Trophoblast cell (in vitro differentiated cells and primary cell): ENCODE measurements at regions not wholly inside any gene's neighbourhood (a gene's known extent, or its start where the extent isn't known, plus 50 kb on each side); places are given as distances from the start of the nearest gene placed in this dataset.

Source experiments
- DNase-seq, 2 donors: peaks; one replicate each; pipeline ENCODE4 v3.0.0-alpha.2; 2016
- H2AFZ ChIP-seq: 2 replicates; pipeline ENCODE4 v1.6.1; 2013; ENCODE audit warnings: low read length, moderate library complexity, mild to moderate bottlenecking; ENCODE audit not compliant: insufficient read depth, poor library complexity
- H2AK5ac ChIP-seq: 2 replicates; pipeline ENCODE4 v1.6.1; 2013; ENCODE audit warnings: mild to moderate bottlenecking, low read length
- H2BK120ac ChIP-seq: 2 replicates; pipeline ENCODE4 v1.6.1; 2013; ENCODE audit warnings: low read length, mild to moderate bottlenecking, moderate library complexity; ENCODE audit not compliant: insufficient read depth, poor library complexity
- H2BK12ac ChIP-seq: 2 replicates; pipeline ENCODE4 v1.6.1; 2013; ENCODE audit warnings: mild to moderate bottlenecking, low read length, moderate library complexity
- H2BK5ac ChIP-seq: 2 replicates; pipeline ENCODE4 v1.6.1; 2013; ENCODE audit warnings: low read length, low read depth, moderate library complexity, mild to moderate bottlenecking; ENCODE audit not compliant: poor library complexity
- H3K14ac ChIP-seq: 2 replicates; pipeline ENCODE4 v1.6.1; 2013; ENCODE audit warnings: mild to moderate bottlenecking, low read length
- H3K18ac ChIP-seq: 2 replicates; pipeline ENCODE4 v1.6.1; 2013; ENCODE audit warnings: mild to moderate bottlenecking, low read length
- H3K23ac ChIP-seq: 2 replicates; pipeline ENCODE4 v1.6.1; 2013; ENCODE audit warnings: low read length
- H3K27ac ChIP-seq: 2 replicates; pipeline ENCODE4 v1.5.1; 2013; ENCODE audit warnings: low read depth, mild to moderate bottlenecking, inconsistent platforms, low read length, moderate library complexity
- H3K27me3 ChIP-seq: 2 replicates; pipeline ENCODE4 v1.6.1; 2013; ENCODE audit warnings: inconsistent platforms, mild to moderate bottlenecking, low read length, moderate library complexity; ENCODE audit not compliant: insufficient read depth
- H3K36me3 ChIP-seq, 2 experiments: 1 replicate in 1 of 2; 2 replicates in 1 of 2; pipeline ENCODE4 v1.6.1; 2013; ENCODE audit warnings: low read length in 2 of 2, mild to moderate bottlenecking in 2 of 2, moderate library complexity in 1 of 2; ENCODE audit not compliant: insufficient read depth in 2 of 2, control insufficient read depth in 1 of 2
- H3K4ac ChIP-seq: 2 replicates; pipeline ENCODE4 v1.6.1; 2013; ENCODE audit warnings: low read depth, mild to moderate bottlenecking, low read length, moderate library complexity
- H3K4me1 ChIP-seq, 2 experiments: 1 replicate in 1 of 2; 2 replicates in 1 of 2; pipeline ENCODE4 v1.6.1; 2013; ENCODE audit warnings: low read length in 2 of 2, mild to moderate bottlenecking in 2 of 2, moderate library complexity in 1 of 2; ENCODE audit not compliant: insufficient read depth in 2 of 2, control insufficient read depth in 1 of 2
- H3K4me2 ChIP-seq: 2 replicates; pipeline ENCODE4 v1.6.1; 2013; ENCODE audit warnings: inconsistent platforms, mild to moderate bottlenecking, low read length, moderate library complexity
- H3K4me3 ChIP-seq: 2 replicates; pipeline ENCODE4 v1.5.1; 2013; ENCODE audit warnings: mild to moderate bottlenecking, low read depth, low read length, inconsistent platforms
- H3K79me1 ChIP-seq: one replicate; pipeline ENCODE4 v1.6.1; 2013; ENCODE audit warnings: low read length
- H3K79me2 ChIP-seq: 2 replicates; pipeline ENCODE4 v1.6.1; 2013; ENCODE audit warnings: low read length, mild to moderate bottlenecking; ENCODE audit not compliant: control insufficient read depth, insufficient read depth, poor library complexity
- H3K9ac ChIP-seq: 2 replicates; pipeline ENCODE4 v1.6.1; 2013; ENCODE audit warnings: mild to moderate bottlenecking, low read length
- H3K9me3 ChIP-seq: 2 replicates; pipeline ENCODE4 v1.6.1; 2013; ENCODE audit warnings: low read depth, mild to moderate bottlenecking, control low read depth, inconsistent platforms, low read length; ENCODE audit not compliant: insufficient read depth
- H4K12ac ChIP-seq: 2 replicates; pipeline ENCODE4 v1.6.1; 2013; ENCODE audit warnings: low read depth, mild to moderate bottlenecking, low read length, moderate library complexity
- H4K8ac ChIP-seq: 2 replicates; pipeline ENCODE4 v1.6.1; 2013; ENCODE audit warnings: low read depth, mild to moderate bottlenecking, low read length, moderate library complexity
- H4K91ac ChIP-seq: one replicate; pipeline ENCODE4 v1.6.1; 2013; ENCODE audit warnings: low read depth, mild to moderate bottlenecking, low read length, moderate library complexity
- WGBS: extraction: QIAGEN DNeasy Blood & Tissue Kit; methylation state at CpG from one replicate; pipeline ENCODE4 v1.1.7; 2013; ENCODE audit warnings: missing lambda C conversion rate; ENCODE audit not compliant: insufficient read length, insufficient coverage; ENCODE audit errors: extremely low coverage; 5-methylcytosine and 5-hydroxymethylcytosine counted together

DNA sequence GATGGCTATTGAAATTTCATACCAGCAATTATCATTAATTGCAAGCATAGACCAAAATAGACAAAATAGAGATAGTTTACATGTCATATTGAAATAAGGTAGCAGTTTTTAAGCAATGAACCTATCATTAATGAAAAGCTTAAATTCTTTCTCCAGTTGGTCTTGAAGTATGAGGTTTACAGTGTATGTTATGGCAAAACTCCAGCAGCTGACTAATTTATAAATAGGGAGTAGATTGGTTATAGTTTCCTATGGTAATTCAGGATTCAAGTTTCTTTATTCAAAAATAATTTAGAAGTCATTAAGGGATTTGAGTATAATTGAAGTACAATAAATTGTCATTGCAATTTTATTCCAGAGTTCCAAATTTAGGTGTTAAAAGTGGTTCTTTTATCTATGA lies 69.6 kb upstream of the COL5A2 start:
- Histone ChIP-seq H3K4ac (no peak overlapping the region), H3K27ac (no peak overlapping the region), H2BK5ac (no peak overlapping the region), H3K9ac (no peak overlapping the region), H4K12ac (no peak overlapping the region), H2BK12ac (no peak overlapping the region), H3K9me3 (no peaks in the 10 kb centered on the region), H2BK120ac (no peak overlapping the region), H3K4me3 (no peak overlapping the region), H2AK5ac (no peak overlapping the region), H3K79me1 (no peaks in the 10 kb centered on the region), H3K4me1 (no peaks in the 10 kb centered on the region), H3K18ac (no peak overlapping the region), H4K91ac (no peak overlapping the region), H3K36me3 (no peaks in the 10 kb centered on the region), H2AFZ (no peak overlapping the region), H3K79me2 (no peaks in the 10 kb centered on the region), H3K23ac (no peak overlapping the region), H3K14ac (no peak overlapping the region), H3K4me2 (no peak overlapping the region), H4K8ac (no peak overlapping the region), H3K27me3 (no peaks in the 10 kb centered on the region)
- no peak for DNase-seq

DNA sequence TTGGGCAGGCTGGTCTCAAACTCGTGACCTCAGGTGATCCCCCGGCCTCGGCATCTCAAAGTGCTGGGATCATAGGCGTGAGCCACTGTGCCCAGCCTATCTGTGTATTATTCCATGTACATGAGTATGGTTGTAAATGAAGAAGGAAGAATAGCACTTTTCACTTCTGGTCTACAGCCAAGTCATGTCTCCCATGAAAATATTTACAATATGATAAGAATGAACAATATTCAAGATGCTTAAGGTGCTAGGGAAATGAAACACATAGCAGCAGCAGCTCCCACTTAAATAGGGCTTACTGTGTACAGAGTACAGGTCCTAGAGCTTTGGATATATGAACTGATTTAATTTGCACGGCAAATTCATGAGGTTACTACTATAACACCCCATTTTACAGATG lies 70.3 kb upstream of the COL5A2 start:
- no peak overlapping the region for H3K23ac ChIP-seq
- no peak for DNase-seq
- H3K79me1 ChIP-seq: no peaks in the 10 kb centered on the region
- no peaks in the 10 kb centered on the region for H3K36me3 ChIP-seq
- H3K4ac ChIP-seq: no peak overlapping the region
- H4K91ac ChIP-seq: no peak overlapping the region
- H2AK5ac ChIP-seq: no peak overlapping the region
- H4K12ac ChIP-seq: no peak overlapping the region
- no peak overlapping the region for H3K14ac ChIP-seq
- no peak overlapping the region for H2BK12ac ChIP-seq
- no peak overlapping the region for H3K4me2 ChIP-seq
- no peak overlapping the region for H3K27ac ChIP-seq
- no peak overlapping the region for H3K4me3 ChIP-seq
- H3K9me3 ChIP-seq: peaks cover 2% of the 10 kb centered on the region
- H2AFZ ChIP-seq: no peak overlapping the region
- no peak overlapping the region for H2BK5ac ChIP-seq
- H2BK120ac ChIP-seq: no peak overlapping the region
- no CpG with 5 or more reads among the region's 5 CpGs for WGBS
- peaks cover 0 to 2% of the 10 kb centered on the region in 2 experiments for H3K4me1 ChIP-seq
- no peak overlapping the region for H3K9ac ChIP-seq
- H4K8ac ChIP-seq: no peak overlapping the region
- no peaks in the 10 kb centered on the region for H3K27me3 ChIP-seq
- H3K79me2 ChIP-seq: no peaks in the 10 kb centered on the region
- no peak overlapping the region for H3K18ac ChIP-seq

DNA sequence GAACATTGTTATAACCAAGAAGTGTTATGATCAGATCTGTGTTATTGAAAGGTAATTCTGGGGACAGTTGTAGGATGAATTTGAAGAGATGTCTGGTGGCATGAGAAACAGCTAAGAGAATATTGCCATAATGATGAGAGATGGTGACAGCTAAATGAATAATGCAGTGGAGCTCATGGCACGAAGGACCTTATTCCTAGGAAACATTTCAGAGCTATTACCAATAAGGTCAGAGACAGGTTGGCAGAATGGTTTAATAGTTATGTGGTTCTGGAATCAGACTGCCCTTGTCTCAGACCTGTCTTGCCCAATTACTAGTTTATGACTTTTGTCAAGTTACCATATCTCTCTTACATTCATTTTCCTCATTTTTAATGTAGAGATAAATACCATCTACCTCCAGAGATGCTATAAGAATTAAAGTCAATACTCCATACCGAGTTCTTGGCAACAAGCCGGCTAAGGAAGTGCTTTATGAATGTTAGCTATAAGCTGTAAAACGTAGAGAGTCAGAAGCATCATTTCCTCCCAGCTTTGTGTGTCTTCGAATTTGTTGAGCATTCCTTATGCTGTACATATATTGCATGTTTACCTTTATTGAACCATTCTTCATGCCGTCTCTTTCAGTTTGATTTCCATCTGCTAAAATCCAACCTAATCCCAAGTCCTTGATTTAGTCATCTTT lies 73.6 kb upstream of the COL5A2 start:
- Histone ChIP-seq H3K4ac (no peak overlapping the region), H3K4me1 (peaks cover 0 to 2% of the 10 kb centered on the region in 2 experiments), H2BK5ac (no peak overlapping the region), H3K36me3 (no peaks in the 10 kb centered on the region), H3K9me3 (peaks cover 2% of the 10 kb centered on the region), H3K79me1 (no peaks in the 10 kb centered on the region), H3K9ac (no peak overlapping the region), H4K91ac (no peak overlapping the region), H4K8ac (no peak overlapping the region), H2AFZ (no peak overlapping the region), H4K12ac (no peak overlapping the region), H3K18ac (no peak overlapping the region), H3K27ac (no peak overlapping the region), H3K23ac (no peak overlapping the region), H3K4me2 (no peak overlapping the region), H3K79me2 (no peaks in the 10 kb centered on the region), H2AK5ac (no peak overlapping the region), H2BK12ac (no peak overlapping the region), H3K14ac (no peak overlapping the region), H3K27me3 (no peaks in the 10 kb centered on the region), H3K4me3 (no peak overlapping the region), H2BK120ac (no peak overlapping the region)
- DNase-seq: no peak
- no CpG with 5 or more reads among the region's 6 CpGs for WGBS

DNA sequence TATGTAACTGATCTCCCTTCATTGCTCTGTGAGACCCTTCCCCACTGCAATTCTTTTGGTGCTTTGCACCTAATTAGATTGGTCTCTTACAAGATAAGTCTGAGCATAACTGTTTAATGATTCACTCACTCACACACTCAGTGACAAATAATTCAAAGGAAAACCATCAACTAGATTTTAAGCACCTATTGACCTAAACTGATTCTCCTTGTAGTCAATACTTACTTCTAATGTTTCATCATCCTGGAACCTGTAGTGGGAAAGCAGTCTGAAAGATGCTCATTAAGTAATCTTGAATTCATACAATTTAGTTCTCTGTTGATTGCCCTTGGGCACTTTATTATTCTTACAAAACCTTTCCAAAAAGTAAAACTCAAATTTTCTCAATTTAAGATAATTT lies 74.3 kb upstream of the COL5A2 start:
- Histone ChIP-seq H3K9ac (no peak overlapping the region), H2BK5ac (no peak overlapping the region), H3K4ac (no peak overlapping the region), H3K27ac (no peak overlapping the region), H3K9me3 (peaks cover 2% of the 10 kb centered on the region), H3K27me3 (no peaks in the 10 kb centered on the region), H2BK120ac (no peak overlapping the region), H3K14ac (no peak overlapping the region), H3K4me1 (peaks cover 0 to 2% of the 10 kb centered on the region in 2 experiments), H2BK12ac (no peak overlapping the region), H2AFZ (no peak overlapping the region), H3K36me3 (no peaks in the 10 kb centered on the region), H2AK5ac (no peak overlapping the region), H4K91ac (no peak overlapping the region), H3K79me2 (no peaks in the 10 kb centered on the region), H3K79me1 (no peaks in the 10 kb centered on the region), H3K23ac (no peak overlapping the region), H3K4me2 (no peak overlapping the region), H3K18ac (no peak overlapping the region), H3K4me3 (no peak overlapping the region), H4K12ac (no peak overlapping the region), H4K8ac (no peak overlapping the region)
- no peak for DNase-seq
